SK-N-SH (cell line): ENCODE measurements at regions not wholly inside any gene's neighbourhood (a gene's known extent, or its start where the extent isn't known, plus 50 kb on each side); places are given as distances from the start of the nearest gene placed in this dataset.

ENCODE experiments used
- ELF1 ChIP-seq: IDR thresholded peaks from 2 replicates; pipeline ENCODE4 v1.4.0; 2012
- EZH2phosphoT487 ChIP-seq: fragments of 200-600 bp; sonication (generic); IDR thresholded peaks from 2 replicates; pipeline ENCODE4 v1.6.1; 2017; ENCODE audit warnings: low read depth, mixed run types, mild to moderate bottlenecking, antibody characterized with exemption, moderate library complexity, borderline replicate concordance
- NRF1 ChIP-seq: IDR thresholded peaks from 2 replicates; pipeline ENCODE4 v1.6.1; 2012; ENCODE audit warnings: low read depth, mild to moderate bottlenecking, low read length
- POLR2AphosphoS5 ChIP-seq: IDR thresholded peaks from 2 replicates; pipeline ENCODE4 v1.6.1; 2012; ENCODE audit warnings: low read depth, low read length
- RAD21 ChIP-seq: IDR thresholded peaks from 2 replicates; pipeline ENCODE4 v1.6.1; 2012; ENCODE audit warnings: mild to moderate bottlenecking, low read length
- RFX5 ChIP-seq: IDR thresholded peaks from 2 replicates; pipeline ENCODE4 v1.6.1; 2012; ENCODE audit warnings: mild to moderate bottlenecking, improper control_type of control experiment, low read length
- SMC3 ChIP-seq: IDR thresholded peaks from 2 replicates; pipeline ENCODE4 v1.6.1; 2012; ENCODE audit warnings: low read depth, low read length, improper control_type of control experiment
- TAF1 ChIP-seq: IDR thresholded peaks from 2 replicates; pipeline ENCODE4 v1.6.1; 2012; ENCODE audit warnings: low read depth, mild to moderate bottlenecking, low read length, moderate library complexity, borderline replicate concordance
- TF ChIP-seq, protein P1 (sequence below): fragments of 200-600 bp; sonication (generic); IDR thresholded peaks from 2 replicates; pipeline ENCODE4 v1.6.1; 2017; ENCODE audit warnings: antibody characterized with exemption, mild to moderate bottlenecking, moderate library complexity
- TF ChIP-seq, protein P2 (sequence below): fragments of 150-350 bp; IDR thresholded peaks from 2 replicates; pipeline ENCODE4 v1.6.1; 2017; ENCODE audit warnings: antibody characterized with exemption, low read length, low read depth, borderline replicate concordance
- TF ChIP-seq, protein P3 (sequence below): IDR thresholded peaks from 2 replicates; pipeline ENCODE4 v1.4.0; 2012; ENCODE audit warnings: low read depth

DNA sequence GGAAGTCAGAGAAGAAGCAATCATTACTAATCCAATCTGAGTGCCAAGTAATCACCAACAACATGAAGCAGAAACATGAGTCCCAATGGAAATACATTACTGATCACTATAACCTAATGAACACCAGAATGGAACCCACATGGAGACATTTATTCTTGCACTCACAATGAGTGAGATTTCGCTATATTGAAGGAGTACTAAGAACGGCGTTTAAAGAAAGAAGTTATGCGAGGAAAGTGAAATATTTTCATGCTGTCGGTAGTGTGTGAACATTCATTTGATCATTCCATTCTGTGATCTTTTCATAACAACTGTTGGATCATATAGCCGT lies 181.1 kb downstream of the IRS1 start:
- TF ChIP-seq, protein P1, sequence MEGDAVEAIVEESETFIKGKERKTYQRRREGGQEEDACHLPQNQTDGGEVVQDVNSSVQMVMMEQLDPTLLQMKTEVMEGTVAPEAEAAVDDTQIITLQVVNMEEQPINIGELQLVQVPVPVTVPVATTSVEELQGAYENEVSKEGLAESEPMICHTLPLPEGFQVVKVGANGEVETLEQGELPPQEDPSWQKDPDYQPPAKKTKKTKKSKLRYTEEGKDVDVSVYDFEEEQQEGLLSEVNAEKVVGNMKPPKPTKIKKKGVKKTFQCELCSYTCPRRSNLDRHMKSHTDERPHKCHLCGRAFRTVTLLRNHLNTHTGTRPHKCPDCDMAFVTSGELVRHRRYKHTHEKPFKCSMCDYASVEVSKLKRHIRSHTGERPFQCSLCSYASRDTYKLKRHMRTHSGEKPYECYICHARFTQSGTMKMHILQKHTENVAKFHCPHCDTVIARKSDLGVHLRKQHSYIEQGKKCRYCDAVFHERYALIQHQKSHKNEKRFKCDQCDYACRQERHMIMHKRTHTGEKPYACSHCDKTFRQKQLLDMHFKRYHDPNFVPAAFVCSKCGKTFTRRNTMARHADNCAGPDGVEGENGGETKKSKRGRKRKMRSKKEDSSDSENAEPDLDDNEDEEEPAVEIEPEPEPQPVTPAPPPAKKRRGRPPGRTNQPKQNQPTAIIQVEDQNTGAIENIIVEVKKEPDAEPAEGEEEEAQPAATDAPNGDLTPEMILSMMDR = no peak
- TF ChIP-seq NRF1 = no peak
- TF ChIP-seq TAF1 = no peak
- TF ChIP-seq, protein P2, sequence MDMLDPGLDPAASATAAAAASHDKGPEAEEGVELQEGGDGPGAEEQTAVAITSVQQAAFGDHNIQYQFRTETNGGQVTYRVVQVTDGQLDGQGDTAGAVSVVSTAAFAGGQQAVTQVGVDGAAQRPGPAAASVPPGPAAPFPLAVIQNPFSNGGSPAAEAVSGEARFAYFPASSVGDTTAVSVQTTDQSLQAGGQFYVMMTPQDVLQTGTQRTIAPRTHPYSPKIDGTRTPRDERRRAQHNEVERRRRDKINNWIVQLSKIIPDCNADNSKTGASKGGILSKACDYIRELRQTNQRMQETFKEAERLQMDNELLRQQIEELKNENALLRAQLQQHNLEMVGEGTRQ = no peak
- TF ChIP-seq EZH2phosphoT487 = no peak
- TF ChIP-seq ELF1 = no peak
- TF ChIP-seq, protein P3, sequence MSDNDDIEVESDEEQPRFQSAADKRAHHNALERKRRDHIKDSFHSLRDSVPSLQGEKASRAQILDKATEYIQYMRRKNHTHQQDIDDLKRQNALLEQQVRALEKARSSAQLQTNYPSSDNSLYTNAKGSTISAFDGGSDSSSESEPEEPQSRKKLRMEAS = no peak
- TF ChIP-seq RFX5 = no peak
- no peak for TF ChIP-seq RAD21
- no peak for TF ChIP-seq POLR2AphosphoS5
- TF ChIP-seq SMC3 = no peak
